Activated CD8-positive, alpha-beta memory T cell treated with anti-CD3 and anti-CD28 coated beads for 48 hours (primary cell): ENCODE measurements at regions not wholly inside any gene's neighbourhood (a gene's known extent, or its start where the extent isn't known, plus 50 kb on each side); places are given as distances from the start of the nearest gene placed in this dataset.
"Not testable (repeated sequence)": the region's sequence is repeated elsewhere in the genome, so short reads cannot be mapped to it uniquely, and the experiment has no call there.

Source experiments
- DNase-seq, 3 experiments: peaks; one replicate each; pipeline ENCODE4 v3.0.0-alpha.2; 2020; ENCODE audit warnings: low read depth in 2 of 3, low spot score in 2 of 3

GRCh38 chr4:82301390-82301789 lies 72.4 kb downstream of the HNRNPD start:
- DNase-seq, result not testable (repeated sequence)

- no peak for DNase-seq
Observed at GRCh38 chr4:82293304-82293703, 80.5 kb downstream of the HNRNPD start.

GRCh38 chr4:82287720-82288119 lies 86.1 kb downstream of the HNRNPD start:
- no peak for DNase-seq

DNA sequence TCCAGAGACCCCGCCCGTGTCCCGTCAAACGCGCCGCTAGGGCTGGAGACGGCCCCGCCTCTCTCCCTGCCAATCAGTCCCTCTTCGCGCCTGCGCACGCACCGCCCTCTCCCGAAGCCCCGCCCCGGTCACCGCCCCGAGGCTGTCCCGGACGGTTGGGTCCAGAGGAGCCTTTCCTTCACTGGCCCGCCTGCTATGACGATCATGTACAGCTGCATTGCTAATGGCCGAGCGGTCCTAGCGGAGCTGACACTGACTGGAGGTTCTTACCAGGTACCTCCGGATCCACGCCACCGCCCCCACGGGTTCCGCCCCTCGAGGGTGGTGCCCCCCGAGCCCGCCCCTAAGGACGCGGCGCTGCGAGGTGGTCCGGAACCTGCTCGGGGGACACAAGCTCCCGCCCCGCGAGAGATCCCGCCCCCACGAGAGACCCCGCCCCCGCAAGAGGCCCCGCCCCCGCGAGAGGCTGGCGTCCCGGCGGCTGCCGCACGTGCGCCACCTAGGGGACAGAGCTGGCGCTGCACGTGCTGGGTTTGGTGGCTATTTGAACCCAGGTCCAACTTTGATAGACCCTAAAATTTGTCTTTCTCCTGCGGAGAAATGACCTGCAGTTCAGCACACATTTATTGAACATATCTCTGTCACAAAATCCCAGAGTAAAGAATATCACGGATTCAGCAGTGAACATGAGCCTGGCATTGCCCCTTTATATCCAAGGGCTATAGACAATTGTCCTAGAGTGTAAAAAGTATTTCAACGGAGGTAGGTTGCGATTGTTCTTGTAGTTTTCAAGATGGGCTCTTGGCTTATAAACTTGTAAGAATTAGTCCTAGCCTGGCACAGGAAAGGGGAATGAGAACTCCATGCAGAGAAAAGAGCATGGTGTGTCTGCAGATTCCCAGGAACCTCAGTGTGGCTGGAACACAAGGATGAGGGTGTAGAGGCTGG lies 88.7 kb downstream of the HNRNPD start:
- DNase-seq, result peak; percentile 96 to 98 (median 98)

DNA sequence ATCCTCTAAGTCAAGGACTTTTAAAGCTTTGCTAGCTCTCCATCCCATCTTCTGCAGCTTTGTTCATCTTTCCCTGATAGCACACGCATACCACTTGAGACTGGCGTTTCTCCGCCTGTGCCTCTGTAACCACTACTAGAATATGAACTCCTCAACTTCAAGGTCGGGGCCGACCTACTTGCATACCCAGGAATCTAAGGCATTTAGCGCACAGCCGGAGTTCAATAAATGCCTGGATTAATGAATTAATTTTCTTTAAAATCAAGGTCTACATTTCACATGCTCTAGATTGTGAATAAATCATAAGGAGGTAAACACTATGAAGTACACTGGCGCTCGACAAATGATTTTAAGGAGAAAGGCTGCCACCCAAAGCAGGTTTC lies 89.3 kb downstream of the HNRNPD start:
- DNase-seq, result no peak

GRCh38 chr4:82282875-82283274 lies 90.9 kb downstream of the HNRNPD start:
- DNase-seq, result no peak

- not testable (repeated sequence) for DNase-seq
Observed at GRCh38 chr4:82279550-82279949, 94.2 kb downstream of the HNRNPD start.

- DNase-seq, result no peak
Observed at GRCh38 chr4:82276332-82276640, 97.5 kb downstream of the HNRNPD start.

DNA sequence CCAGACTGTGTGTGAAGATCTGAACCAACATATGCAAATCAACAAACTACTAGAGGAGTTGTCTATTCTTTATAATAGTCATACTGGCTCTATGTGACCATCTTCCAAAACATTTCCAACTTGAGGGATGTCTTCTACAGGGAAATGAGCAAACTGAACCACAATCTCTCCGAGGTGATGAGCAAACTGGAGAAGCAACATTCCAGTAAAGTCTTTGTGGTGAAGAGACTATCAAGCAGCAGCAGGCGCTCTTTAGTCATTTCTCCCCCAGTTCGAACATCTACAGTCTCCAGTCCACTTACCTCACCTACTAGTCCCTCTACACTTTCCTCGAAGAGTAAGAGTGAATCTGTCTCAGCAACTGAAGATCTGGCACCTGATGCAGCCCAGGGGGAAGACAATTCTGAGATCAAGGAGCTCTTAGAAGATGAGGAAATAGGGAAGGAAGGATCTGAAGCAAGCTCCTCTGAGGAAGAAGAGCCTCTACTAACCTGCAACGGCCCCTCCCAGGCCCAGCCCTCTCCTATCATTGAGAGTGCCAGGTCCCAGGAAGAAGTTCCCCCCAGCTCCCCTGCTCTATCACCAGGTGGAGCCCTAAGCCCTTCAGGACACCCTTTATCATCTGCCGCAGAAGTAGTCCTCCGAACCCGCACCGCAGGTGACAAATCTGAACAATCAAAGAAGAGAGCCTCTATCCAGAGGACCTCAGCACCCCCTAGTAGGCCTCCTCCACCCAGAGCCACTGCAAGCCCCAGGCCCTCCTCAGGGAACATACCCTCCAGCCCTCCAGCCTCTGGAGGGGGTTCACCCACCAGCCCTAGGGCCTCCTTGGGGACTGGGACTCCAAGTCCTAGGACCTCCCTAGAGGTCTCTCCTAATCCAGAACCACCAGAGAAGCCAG lies 98.1 kb downstream of the HNRNPD start:
- no peak for DNase-seq

DNA sequence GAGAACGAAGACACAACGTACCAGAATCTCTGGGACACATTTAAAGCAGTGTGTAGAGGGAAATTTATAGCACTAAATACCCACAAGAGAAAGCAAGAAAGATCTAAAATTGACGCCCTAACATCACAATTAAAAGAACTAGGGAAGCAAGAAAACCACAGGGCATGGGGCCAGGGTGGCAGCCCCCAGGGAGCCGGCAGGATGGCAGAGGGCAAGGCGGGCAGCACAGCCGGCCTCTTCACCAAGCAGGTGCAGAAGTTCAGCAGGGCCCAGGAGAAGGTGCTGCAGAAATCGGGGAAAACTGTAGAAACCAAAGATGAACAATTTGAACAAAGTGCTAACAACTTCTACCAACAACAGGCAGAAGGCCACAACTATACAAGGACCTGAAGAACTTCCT lies 99.1 kb downstream of the HNRNPD start:
- DNase-seq, result not testable (repeated sequence)

GRCh38 chr4:82272523-82272922 lies 101.3 kb downstream of the HNRNPD start:
- DNase-seq, result not testable (repeated sequence)

- DNase-seq, result not testable (repeated sequence)
Observed at GRCh38 chr4:82271915-82272480, 101.8 kb downstream of the HNRNPD start.

DNA sequence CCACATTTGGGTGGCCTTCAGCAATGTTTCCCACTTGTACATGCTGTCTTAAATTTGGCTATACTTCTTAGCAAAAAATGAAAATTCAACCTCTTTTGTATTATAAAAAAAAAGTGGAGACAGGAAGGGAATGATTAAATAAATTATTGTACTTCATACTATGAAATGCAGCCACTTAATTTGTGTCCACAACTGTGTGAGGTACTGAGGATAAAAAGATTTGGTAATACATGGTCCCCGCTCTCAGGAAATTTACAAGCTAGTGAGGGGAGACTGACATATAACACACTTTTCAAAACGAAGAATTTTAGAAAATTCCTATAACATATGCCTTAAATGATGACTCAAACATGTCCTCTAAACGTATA lies 105.0 kb downstream of the HNRNPD start:
- no peak for DNase-seq

DNA sequence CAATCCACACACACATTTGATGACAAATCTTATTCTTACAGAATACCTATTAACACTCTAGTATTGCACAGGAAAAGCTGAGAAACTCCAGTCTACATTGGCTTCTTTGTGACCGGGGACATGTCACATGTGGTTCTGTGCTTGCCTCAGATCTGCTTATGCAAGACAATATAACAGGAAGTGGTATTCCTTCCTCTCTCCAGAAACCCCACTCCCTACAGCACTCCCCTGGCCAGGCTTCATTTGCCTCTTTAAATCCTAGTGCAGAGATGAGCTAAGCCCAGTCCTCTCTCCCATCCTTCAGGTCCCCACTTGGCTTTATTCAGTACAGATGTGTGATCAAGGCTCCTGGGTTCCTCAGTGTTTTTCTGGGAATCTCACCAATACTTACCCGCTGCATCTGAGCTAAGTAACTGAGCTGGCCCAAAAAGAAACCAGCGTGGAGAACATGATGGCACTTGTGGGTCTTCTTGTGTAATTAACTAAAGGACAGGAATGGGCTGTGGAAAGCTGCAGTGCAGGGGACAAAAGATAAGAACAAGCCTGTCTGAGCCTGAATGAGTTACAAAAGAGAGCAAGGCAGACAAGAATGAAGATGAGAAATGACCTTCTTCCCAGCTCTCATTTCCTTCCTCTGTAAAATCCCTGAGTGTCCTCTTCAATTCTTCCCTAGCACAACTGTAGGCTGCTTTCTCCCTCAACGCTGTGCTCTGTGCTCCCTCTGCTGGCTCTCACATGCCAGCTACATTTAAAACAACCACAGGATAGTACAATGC lies 105.6 kb downstream of the HNRNPD start:
- DNase-seq, result no peak

DNA sequence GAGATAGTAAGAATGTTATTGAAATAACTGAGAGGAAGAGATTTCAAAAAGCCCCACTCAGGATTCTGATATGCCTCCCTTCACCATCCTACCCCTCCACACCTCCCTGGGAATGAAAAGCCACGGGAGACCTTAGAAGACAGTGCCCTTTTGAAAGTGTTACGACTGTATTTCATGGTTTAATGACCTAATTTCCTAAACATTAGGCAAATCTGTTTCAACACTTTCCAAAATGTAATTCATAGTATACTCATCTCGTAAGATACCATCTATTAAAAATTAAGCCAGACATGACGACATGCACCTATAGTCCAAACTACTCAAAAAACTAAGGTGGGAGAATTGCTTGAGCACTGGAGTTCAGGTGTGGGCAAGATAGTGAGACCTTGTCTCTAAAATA lies 106.3 kb downstream of the HNRNPD start:
- DNase-seq, result no peak

DNA sequence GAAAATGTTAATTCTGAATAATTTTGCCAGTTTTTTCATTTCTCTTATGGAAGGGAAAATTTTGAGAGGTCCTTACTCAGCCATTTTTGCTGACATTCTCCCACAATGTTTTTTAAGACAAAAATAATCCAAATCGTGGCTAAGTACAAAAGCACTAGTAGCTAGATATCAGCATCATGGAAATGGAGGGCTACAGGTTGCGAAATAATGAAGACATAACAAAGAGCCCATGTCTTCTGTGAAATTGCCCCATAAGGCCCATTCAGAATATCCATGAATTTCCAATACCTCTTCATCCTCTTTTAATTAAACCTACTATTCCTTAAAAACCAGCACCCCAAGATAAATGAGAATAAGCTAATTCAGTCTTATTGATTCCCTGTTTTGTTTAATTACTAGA lies 107.4 kb downstream of the HNRNPD start:
- DNase-seq, result no peak

DNA sequence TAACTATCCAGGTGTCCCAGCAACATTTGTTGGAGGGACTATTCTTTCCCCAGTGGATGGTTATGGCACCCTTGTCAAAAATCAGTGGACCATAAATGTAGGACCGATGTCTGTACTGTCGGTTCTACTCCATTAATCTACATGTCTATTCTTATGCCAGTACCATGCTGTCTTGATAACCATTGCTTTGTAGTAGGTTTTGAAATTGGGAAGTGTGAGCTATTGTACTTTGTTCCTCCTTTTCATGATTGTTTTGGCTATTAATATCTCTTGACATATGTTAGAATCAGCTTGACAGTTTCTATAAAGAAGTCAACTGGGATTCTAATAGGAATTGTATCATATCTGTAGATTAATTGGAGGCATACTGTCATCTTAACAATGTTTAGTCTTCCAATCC lies 112.7 kb downstream of the HNRNPD start:
- DNase-seq, result no peak

GRCh38 chr4:82260632-82261031 lies 113.2 kb downstream of the HNRNPD start:
- DNase-seq, result no peak

DNA sequence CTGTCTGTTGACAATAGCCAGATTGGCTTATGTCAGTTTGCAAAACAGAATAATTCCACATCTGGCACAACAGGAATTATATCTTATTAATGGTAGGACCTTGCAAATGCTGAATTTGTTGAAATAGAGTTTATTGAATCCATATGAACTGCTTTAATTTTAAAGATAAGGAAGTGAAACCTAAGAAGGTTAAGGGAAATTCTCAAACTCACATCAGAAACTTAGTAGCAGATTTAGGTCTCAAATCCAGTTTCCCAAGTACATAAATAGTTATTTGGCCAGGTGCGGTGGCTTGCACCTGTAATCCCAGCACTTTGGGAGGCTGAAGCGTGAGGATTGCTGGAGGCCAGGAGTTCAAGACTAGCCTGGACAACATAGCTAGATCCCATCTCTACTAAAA lies 117.1 kb downstream of the HNRNPD start:
- DNase-seq, result no peak

GRCh38 chr4:82255657-82256056 lies 118.1 kb downstream of the HNRNPD start:
- DNase-seq, result no peak
